ENCODE measurements at regions not wholly inside any gene's neighbourhood (a gene's known extent, or its start where the extent isn't known, plus 50 kb on each side); places are given as distances from the start of the nearest gene placed in this dataset.

DNA sequence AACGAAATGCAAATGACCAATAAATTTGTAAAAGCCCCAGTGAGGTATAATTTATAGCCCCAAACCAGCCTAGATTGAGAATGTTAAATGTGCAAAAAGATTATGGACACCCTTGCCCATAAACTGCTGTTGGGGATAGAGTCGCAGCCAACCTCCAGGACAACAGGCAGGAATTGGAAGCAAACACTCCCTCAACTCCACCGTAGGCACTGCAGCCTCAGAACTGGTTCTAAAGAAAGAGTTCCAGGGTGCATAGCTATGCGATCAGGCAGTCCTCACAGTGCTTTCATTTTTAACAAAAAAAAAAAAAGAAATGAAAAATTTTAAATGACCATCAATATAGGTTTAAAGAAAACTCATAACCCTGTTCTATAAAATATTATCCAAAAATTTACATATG lies 86.2 kb downstream of the CXCL12 start:
- TF ChIP-seq CTCF (IDR thresholded peaks at IDR 0.05) (no peak), POLR2A (IDR thresholded peaks at IDR 0.05) (no peak)
